H1 (cell line): ENCODE measurements at regions not wholly inside any gene's neighbourhood (a gene's known extent, or its start where the extent isn't known, plus 50 kb on each side); places are given as distances from the start of the nearest gene placed in this dataset.

Source experiments
- CHD1 ChIP-seq: IDR thresholded peaks from 2 replicates; pipeline ENCODE4 v1.6.1; 2012; ENCODE audit warnings: low read depth, low read length, improper control_type of control experiment
- CHD7 ChIP-seq: fragments of 300-600 bp; sonication (generic); IDR thresholded peaks from 2 replicates; pipeline ENCODE4 v1.7.1; 2012; ENCODE audit warnings: low read length, moderate library complexity, mild to moderate bottlenecking, inconsistent platforms; ENCODE audit not compliant: insufficient replicate concordance
- KDM4A ChIP-seq: IDR thresholded peaks from one replicate; pipeline ENCODE4 v1.7.1; 2012; ENCODE audit warnings: low read depth, mild to moderate bottlenecking, moderate library complexity, low read length, inconsistent platforms; ENCODE audit not compliant: severe bottlenecking
- POU5F1 ChIP-seq: IDR thresholded peaks from 2 replicates; pipeline ENCODE4 v1.6.1; 2011; ENCODE audit warnings: low read depth, mild to moderate bottlenecking, low read length, moderate library complexity
- SP2 ChIP-seq: IDR thresholded peaks from 2 replicates; pipeline ENCODE4 v1.6.1; 2012; ENCODE audit warnings: mild to moderate bottlenecking, low read length, inconsistent platforms
- SP4 ChIP-seq: IDR thresholded peaks from 2 replicates; pipeline ENCODE4 v1.6.1; 2012; ENCODE audit warnings: low read length, inconsistent platforms

DNA sequence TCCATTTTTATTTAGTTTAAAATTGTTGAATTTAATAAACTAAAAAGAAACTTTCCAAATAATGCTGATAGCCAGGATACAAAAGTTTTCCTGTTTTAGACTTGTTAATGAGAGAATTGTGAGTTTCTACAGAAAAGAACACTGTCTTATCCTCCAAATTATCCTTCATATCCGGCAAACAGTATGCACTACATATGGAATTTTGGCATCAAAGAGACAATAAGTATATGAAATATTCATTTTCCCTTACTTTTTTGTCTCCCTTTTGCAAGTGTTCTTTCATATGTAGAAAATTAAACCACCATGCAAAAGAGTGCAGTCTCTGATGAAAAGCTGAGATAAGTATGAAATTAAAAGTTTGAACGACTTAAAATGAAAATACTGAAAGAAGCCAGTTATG, 159.4 kb downstream of the UBE2E3 start (continued):
- TF ChIP-seq CHD7 (no peak), SP4 (no peak), POU5F1 (no peak), KDM4A (no peak), CHD1 (no peak), SP2 (no peak)
